A172 (cell line): ENCODE measurements at regions not wholly inside any gene's neighbourhood (a gene's known extent, or its start where the extent isn't known, plus 50 kb on each side); places are given as distances from the start of the nearest gene placed in this dataset.

Source experiments
- DNase-seq: peaks from one replicate; pipeline ENCODE4 v3.0.0-alpha.2; 2015; ENCODE audit warnings: low spot score

- no peak for DNase-seq
Observed at GRCh38 chr1:73953586-73953985, 244.4 kb downstream of the LRRIQ3 start.

- DNase-seq = no peak
Observed at GRCh38 chr1:73953186-73953585, 244.8 kb downstream of the LRRIQ3 start.

- no peak for DNase-seq
Observed at GRCh38 chr1:73948055-73948454, 249.9 kb downstream of the LRRIQ3 start.

GRCh38 chr1:73947009-73947408 lies 251.0 kb downstream of the LRRIQ3 start:
- DNase-seq = no peak

- no peak for DNase-seq
Observed at GRCh38 chr1:73943270-73943669, 254.7 kb downstream of the LRRIQ3 start.

GRCh38 chr1:73930293-73930692 lies 267.7 kb downstream of the LRRIQ3 start:
- no peak for DNase-seq

GRCh38 chr1:73914951-73915350 lies 283.0 kb downstream of the LRRIQ3 start:
- no peak for DNase-seq

- no peak for DNase-seq
Observed at GRCh38 chr1:73913025-73913424, 285.0 kb downstream of the LRRIQ3 start.

GRCh38 chr1:73911849-73912248 lies 286.1 kb downstream of the LRRIQ3 start:
- DNase-seq = no peak

GRCh38 chr1:73910466-73910865 lies 287.5 kb downstream of the LRRIQ3 start:
- DNase-seq = peak; percentile 53

- DNase-seq = no peak
Observed at GRCh38 chr1:73910062-73910461, 287.9 kb downstream of the LRRIQ3 start.

- DNase-seq = no peak
Observed at GRCh38 chr1:73909043-73909562, 288.9 kb downstream of the LRRIQ3 start.

GRCh38 chr1:73907051-73907450 lies 290.9 kb downstream of the LRRIQ3 start:
- DNase-seq = no peak

- no peak for DNase-seq
Observed at GRCh38 chr1:73903092-73903491, 294.9 kb downstream of the LRRIQ3 start.

GRCh38 chr1:73901738-73902137 lies 296.2 kb downstream of the LRRIQ3 start:
- no peak for DNase-seq

GRCh38 chr1:73899311-73899710 lies 298.7 kb downstream of the LRRIQ3 start:
- no peak for DNase-seq

- DNase-seq = no peak
Observed at GRCh38 chr1:73898540-73898939, 299.4 kb downstream of the LRRIQ3 start.

- DNase-seq = no peak
Observed at GRCh38 chr1:73887412-73887811, 310.6 kb downstream of the LRRIQ3 start.

GRCh38 chr1:73886716-73887115 lies 311.3 kb downstream of the LRRIQ3 start:
- no peak for DNase-seq

GRCh38 chr1:73874806-73875205 lies 323.2 kb downstream of the LRRIQ3 start:
- DNase-seq = no peak

GRCh38 chr1:73868810-73869336 lies 329.1 kb downstream of the LRRIQ3 start:
- no peak for DNase-seq

GRCh38 chr1:73862355-73862754 lies 335.6 kb downstream of the LRRIQ3 start:
- no peak for DNase-seq

- DNase-seq = no peak
Observed at GRCh38 chr1:73860421-73860950, 337.5 kb downstream of the LRRIQ3 start.

GRCh38 chr1:73859227-73859626 lies 338.7 kb downstream of the LRRIQ3 start:
- no peak for DNase-seq
